ENCODE measurements at regions not wholly inside any gene's neighbourhood (a gene's known extent, or its start where the extent isn't known, plus 50 kb on each side); places are given as distances from the start of the nearest gene placed in this dataset.

GRCh38 chr18:22006458-22006857 lies 162.9 kb upstream of the GATA6 start:
- no peak for TF ChIP-seq CTCF (conservative IDR thresholded peaks at IDR 0.05; ENCODE audit: low read length)
- no peak for TF ChIP-seq EZH2phosphoT487 (IDR thresholded peaks at IDR 0.05; ENCODE audit: borderline replicate concordance)
